ENCODE measurements at regions not wholly inside any gene's neighbourhood (a gene's known extent, or its start where the extent isn't known, plus 50 kb on each side); places are given as distances from the start of the nearest gene placed in this dataset.

GRCh38 chr2:65675350-65675749 lies 243.0 kb upstream of the SPRED2 start:
- Histone ChIP-seq H4K20me1 (ENCODE audit: insufficient read depth) (no peaks in the 10 kb centered on the region), H3K4me3 (ENCODE audit: low read depth in 2 of 2, low read length in 1 of 2) (no peak overlapping the region), H3K36me3 (replicated peaks in 1 of 2; ENCODE audit: control insufficient read depth in 1 of 2, insufficient read depth in 2 of 2, low read length in 1 of 2) (no peaks in the 10 kb centered on the region), H3K27me3 (ENCODE audit: insufficient read depth) (no peaks in the 10 kb centered on the region; the same call in 1 of the 2 replicates), H3K9ac (no peak overlapping the region), H3K4me2 (no peak overlapping the region), H3K27ac (ENCODE audit: low read depth in 2 of 2, low read length in 1 of 2) (no peak overlapping the region), H3K79me2 (ENCODE audit: insufficient read depth) (no peaks in the 10 kb centered on the region), H3K4me1 (ENCODE audit: control insufficient read depth in 1 of 2, insufficient read depth in 2 of 2, low read depth in 1 of 2, low read length in 1 of 2) (no peaks in the 10 kb centered on the region; a peak in 1 of 4 replicates), H3K9me2 (no peaks in the 10 kb centered on the region), H2AFZ (ENCODE audit: low read depth) (no peak overlapping the region), H3F3A (replicated peaks; ENCODE audit: insufficient read depth) (no peaks in the 10 kb centered on the region), H3K9me3 (no peaks in the 10 kb centered on the region)
- CTCF ChIA-PET = interaction anchor here (1.9 kb wide), 1 partner anchor 11 kb away, joined by 4 read pairs; no protein-coding TSS in a partner anchor
- DNase-seq = no peak
- WGBS (ENCODE audit: low lambda C conversion rate) = 35% methylated on average over 4 of the region's 4 CpGs
- TF ChIP-seq USF2 (IDR thresholded peaks at IDR 0.05; ENCODE audit: borderline replicate concordance, low read depth, low read length) (no peak), ELF1 (IDR thresholded peaks at IDR 0.05) (no peak), RFX5 (IDR thresholded peaks at IDR 0.05; ENCODE audit: low read length) (no peak), RCOR1 (IDR thresholded peaks at IDR 0.05; ENCODE audit: low read length) (no peak), EZH2phosphoT487 (IDR thresholded peaks at IDR 0.05; ENCODE audit: borderline replicate concordance, low read depth) (no peak), RXRA (IDR thresholded peaks at IDR 0.05; ENCODE audit: borderline replicate concordance, low read depth) (no peak), TEAD4 (IDR thresholded peaks at IDR 0.05; ENCODE audit: borderline replicate concordance, insufficient read depth) (no peak), MXI1 (IDR thresholded peaks at IDR 0.05; ENCODE audit: low read depth, low read length) (no peak), FOSL2 (IDR thresholded peaks at IDR 0.05; ENCODE audit: borderline replicate concordance, low read depth) (no peak), TCF12 (IDR thresholded peaks at IDR 0.05) (no peak), NRF1 (IDR thresholded peaks at IDR 0.05; ENCODE audit: low read depth, low read length) (no peak), EP300 (IDR thresholded peaks at IDR 0.05; ENCODE audit: borderline replicate concordance in 1 of 2, low read depth in 1 of 2, low read length in 1 of 2) (no peak), JUND (IDR thresholded peaks at IDR 0.05) (no peak), RAD21 (IDR thresholded peaks at IDR 0.05; ENCODE audit: low read length) (no peak)
- TF ChIP-seq, protein P1, sequence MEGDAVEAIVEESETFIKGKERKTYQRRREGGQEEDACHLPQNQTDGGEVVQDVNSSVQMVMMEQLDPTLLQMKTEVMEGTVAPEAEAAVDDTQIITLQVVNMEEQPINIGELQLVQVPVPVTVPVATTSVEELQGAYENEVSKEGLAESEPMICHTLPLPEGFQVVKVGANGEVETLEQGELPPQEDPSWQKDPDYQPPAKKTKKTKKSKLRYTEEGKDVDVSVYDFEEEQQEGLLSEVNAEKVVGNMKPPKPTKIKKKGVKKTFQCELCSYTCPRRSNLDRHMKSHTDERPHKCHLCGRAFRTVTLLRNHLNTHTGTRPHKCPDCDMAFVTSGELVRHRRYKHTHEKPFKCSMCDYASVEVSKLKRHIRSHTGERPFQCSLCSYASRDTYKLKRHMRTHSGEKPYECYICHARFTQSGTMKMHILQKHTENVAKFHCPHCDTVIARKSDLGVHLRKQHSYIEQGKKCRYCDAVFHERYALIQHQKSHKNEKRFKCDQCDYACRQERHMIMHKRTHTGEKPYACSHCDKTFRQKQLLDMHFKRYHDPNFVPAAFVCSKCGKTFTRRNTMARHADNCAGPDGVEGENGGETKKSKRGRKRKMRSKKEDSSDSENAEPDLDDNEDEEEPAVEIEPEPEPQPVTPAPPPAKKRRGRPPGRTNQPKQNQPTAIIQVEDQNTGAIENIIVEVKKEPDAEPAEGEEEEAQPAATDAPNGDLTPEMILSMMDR (IDR thresholded peaks at IDR 0.05) = no peak
- TF ChIP-seq, protein P2, sequence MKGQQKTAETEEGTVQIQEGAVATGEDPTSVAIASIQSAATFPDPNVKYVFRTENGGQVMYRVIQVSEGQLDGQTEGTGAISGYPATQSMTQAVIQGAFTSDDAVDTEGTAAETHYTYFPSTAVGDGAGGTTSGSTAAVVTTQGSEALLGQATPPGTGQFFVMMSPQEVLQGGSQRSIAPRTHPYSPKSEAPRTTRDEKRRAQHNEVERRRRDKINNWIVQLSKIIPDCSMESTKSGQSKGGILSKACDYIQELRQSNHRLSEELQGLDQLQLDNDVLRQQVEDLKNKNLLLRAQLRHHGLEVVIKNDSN (IDR thresholded peaks at IDR 0.05; ENCODE audit: borderline replicate concordance, low read depth) = no peak
- POLR2A ChIA-PET = no interaction called here
